Heart left ventricle (tissue), 13 donors: ENCODE measurements at regions not wholly inside any gene's neighbourhood (a gene's known extent, or its start where the extent isn't known, plus 50 kb on each side); places are given as distances from the start of the nearest gene placed in this dataset.

ENCODE experiments used
- POLR2A ChIP-seq, 2 donors: fragments of 450-650 bp; IDR thresholded peaks; one replicate each; pipeline ENCODE4 v1.6.1; 2017; ENCODE audit warnings: antibody characterized with exemption in 2 of 2, mild to moderate bottlenecking in 2 of 2, moderate library complexity in 2 of 2
- TF ChIP-seq, protein P1 (sequence below), 12 donors: fragments of 200-600 bp; sonication (generic) in 4 of 12; IDR thresholded peaks; one replicate each; pipeline versions ENCODE4 v1.5.0 to v1.8.0; 2018 to 2022; ENCODE audit warnings: antibody characterized with exemption in 12 of 12, mild to moderate bottlenecking in 5 of 12
- donor health status: ischemic (EF 13 %, LVEDD 7.1; RV severe dilation, severe dysfunction).
- donor health status: DM: no; HTN: yes; CAD: no.
- donor health status: DM: no; HTN: no; CAD: no.
- donor health status: ischemic (EF 25% LVEDD 6.9; RV normal size, moderate dysfunction).
- donor health status: ischemic (EF 25% LVEDD 5.7; RV mildly dilated, moderate dysfunction).
- donor health status: ischemic (EF 35%, LVEDD 5.7; RV mildly dilated, moderate dysfunction).
- donor health status: nonischemic (EF 11% LVEDD 7.7; RV severe dilation, severe dysfunction).
- donor health status: DM: yes; HTN: yes; CAD: no.
- donor health status: PGD.
- donor health status: ischemic (EF 29% LVEDD 5.4; RV normal size, mild dysfunction).
- donor health status: nonischemic (EF 23%, LVEDD 6.1; RV moderate dilation, normal function).

DNA sequence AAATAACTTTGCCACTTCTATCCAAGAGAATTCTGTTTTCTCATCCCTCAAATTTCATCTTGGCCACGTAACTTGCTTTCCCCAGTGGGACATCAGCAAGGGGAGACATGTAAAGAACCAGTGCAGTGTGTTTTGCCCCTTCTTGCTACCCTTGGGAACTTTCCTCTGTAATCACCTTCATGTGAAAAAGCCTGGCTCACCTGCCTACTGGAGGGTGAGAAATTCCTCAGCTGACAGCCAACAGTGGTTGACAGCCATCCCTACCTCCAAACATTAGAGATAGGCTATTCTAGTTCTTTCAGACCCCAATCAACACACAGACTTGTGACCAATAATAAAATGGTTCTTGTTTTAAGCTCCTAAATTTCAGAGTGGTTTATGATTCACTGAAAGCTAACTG is 333.9 kb upstream of the TBC1D5 start:
- TF ChIP-seq, protein P1, sequence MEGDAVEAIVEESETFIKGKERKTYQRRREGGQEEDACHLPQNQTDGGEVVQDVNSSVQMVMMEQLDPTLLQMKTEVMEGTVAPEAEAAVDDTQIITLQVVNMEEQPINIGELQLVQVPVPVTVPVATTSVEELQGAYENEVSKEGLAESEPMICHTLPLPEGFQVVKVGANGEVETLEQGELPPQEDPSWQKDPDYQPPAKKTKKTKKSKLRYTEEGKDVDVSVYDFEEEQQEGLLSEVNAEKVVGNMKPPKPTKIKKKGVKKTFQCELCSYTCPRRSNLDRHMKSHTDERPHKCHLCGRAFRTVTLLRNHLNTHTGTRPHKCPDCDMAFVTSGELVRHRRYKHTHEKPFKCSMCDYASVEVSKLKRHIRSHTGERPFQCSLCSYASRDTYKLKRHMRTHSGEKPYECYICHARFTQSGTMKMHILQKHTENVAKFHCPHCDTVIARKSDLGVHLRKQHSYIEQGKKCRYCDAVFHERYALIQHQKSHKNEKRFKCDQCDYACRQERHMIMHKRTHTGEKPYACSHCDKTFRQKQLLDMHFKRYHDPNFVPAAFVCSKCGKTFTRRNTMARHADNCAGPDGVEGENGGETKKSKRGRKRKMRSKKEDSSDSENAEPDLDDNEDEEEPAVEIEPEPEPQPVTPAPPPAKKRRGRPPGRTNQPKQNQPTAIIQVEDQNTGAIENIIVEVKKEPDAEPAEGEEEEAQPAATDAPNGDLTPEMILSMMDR (IDR thresholded peaks at IDR 0.05), result no peak
- TF ChIP-seq POLR2A (IDR thresholded peaks at IDR 0.05), result no peak
